GM18868 (cell line): ENCODE measurements at regions not wholly inside any gene's neighbourhood (a gene's known extent, or its start where the extent isn't known, plus 50 kb on each side); places are given as distances from the start of the nearest gene placed in this dataset.
"Not testable (repeated sequence)": the region's sequence is repeated elsewhere in the genome, so short reads cannot be mapped to it uniquely, and the experiment has no call there.

Experiments used
- ATAC-seq: cut with Tn5 transposase; IDR thresholded peaks from one replicate; pipeline ENCODE4 v1.9.1; 2021; ENCODE audit warnings: mild to moderate bottlenecking, moderate library complexity; ENCODE audit not compliant: unreplicated experiment

- not testable (repeated sequence) for ATAC-seq
These were observed 286.3 kb downstream of the CDY2B start for GRCh38 chrY:17593748-17594147.

- ATAC-seq: not testable (repeated sequence)
These were observed 300.0 kb downstream of the CDY2B start for GRCh38 chrY:17579956-17580519.

- ATAC-seq: peak; percentile 85
These were observed 300.7 kb downstream of the CDY2B start for GRCh38 chrY:17579131-17579955.

GRCh38 chrY:17563114-17563513, 316.9 kb downstream of the CDY2B start:
- ATAC-seq: not testable (repeated sequence)
